Activated T-cell treated with anti-CD3 and anti-CD28 coated beads, Interleukin-2, amount 50 U/mL, for 72 hours (primary cell): ENCODE measurements at regions not wholly inside any gene's neighbourhood (a gene's known extent, or its start where the extent isn't known, plus 50 kb on each side); places are given as distances from the start of the nearest gene placed in this dataset.
"Not testable (repeated sequence)": the region's sequence is repeated elsewhere in the genome, so short reads cannot be mapped to it uniquely, and the experiment has no call there.

Experiments
- ATAC-seq, 2 donors: fragments of 150-1000 bp; cut with Tn5 transposase; replicated peaks in 1 of 2; 2 replicates each; pipeline ENCODE4 v1.10.0; 2021; ENCODE audit warnings: moderate library complexity in 2 of 2, mild to moderate bottlenecking in 1 of 2
- DNase-seq, 2 donors: peaks; one replicate each; pipeline ENCODE4 v3.0.0; 2021 to 2022; ENCODE audit warnings: mixed read lengths in 1 of 2
- H3K27ac Mint-ChIP-seq: one replicate; pipeline ENCODE4 v1.8.0; 2022; ENCODE audit warnings: mild to moderate bottlenecking, moderate library complexity, mixed read lengths
- H3K27me3 Mint-ChIP-seq: one replicate; pipeline ENCODE4 v1.8.0; 2022; ENCODE audit warnings: low read depth, mixed read lengths
- H3K36me3 Mint-ChIP-seq, 2 donors: one replicate each; pipeline ENCODE4 v1.8.0; 2022; ENCODE audit warnings: mixed read lengths in 2 of 2, mild to moderate bottlenecking in 1 of 2; ENCODE audit not compliant: insufficient read depth in 2 of 2
- H3K4me1 Mint-ChIP-seq: one replicate; pipeline ENCODE4 v1.8.0; 2022; ENCODE audit warnings: low read depth, mixed read lengths
- H3K4me3 Mint-ChIP-seq, 2 donors: one replicate each; pipeline ENCODE4 v1.8.0; 2022; ENCODE audit warnings: mild to moderate bottlenecking in 2 of 2, mixed read lengths in 2 of 2, moderate library complexity in 2 of 2
- H3K9me3 Mint-ChIP-seq, 2 donors: one replicate each; pipeline ENCODE4 v1.8.0; 2022; ENCODE audit warnings: mixed read lengths in 2 of 2

GRCh38 chr5:100641833-100642232 is 106.7 kb downstream of the FAM174A start:
- Mint-ChIP-seq H3K4me1 (no peaks in the 10 kb centered on the region), H3K27ac (no peak overlapping the region), H3K36me3 (no peaks in the 10 kb centered on the region), H3K9me3 (peaks cover 0 to 1% of the 10 kb centered on the region in 2 donors), H3K4me3 (no peak overlapping the region), H3K27me3 (no peaks in the 10 kb centered on the region)
- no peak for ATAC-seq
- no peak for DNase-seq

- H3K9me3 Mint-ChIP-seq, result peaks cover 0 to 1% of the 10 kb centered on the region in 2 donors
- no peak for ATAC-seq
- no peak overlapping the region for H3K27ac Mint-ChIP-seq
- H3K27me3 Mint-ChIP-seq, result no peaks in the 10 kb centered on the region
- no peak overlapping the region for H3K4me3 Mint-ChIP-seq
- no peaks in the 10 kb centered on the region for H3K36me3 Mint-ChIP-seq
- H3K4me1 Mint-ChIP-seq, result peaks cover 13% of the 10 kb centered on the region
- no peak for DNase-seq
Measured at GRCh38 chr5:100643473-100643872, 108.3 kb downstream of the FAM174A start.

GRCh38 chr5:100644185-100644584 is 109.0 kb downstream of the FAM174A start:
- H3K9me3 Mint-ChIP-seq, result peaks cover 0 to 1% of the 10 kb centered on the region in 2 donors
- H3K27ac Mint-ChIP-seq, result no peak overlapping the region
- no peaks in the 10 kb centered on the region for H3K36me3 Mint-ChIP-seq
- DNase-seq, result no peak
- peaks cover 13% of the 10 kb centered on the region for H3K4me1 Mint-ChIP-seq
- H3K27me3 Mint-ChIP-seq, result no peaks in the 10 kb centered on the region
- H3K4me3 Mint-ChIP-seq, result no peak overlapping the region
- no peak for ATAC-seq

- H3K4me1 Mint-ChIP-seq, result peaks cover 13% of the 10 kb centered on the region
- no peak overlapping the region for H3K27ac Mint-ChIP-seq
- H3K36me3 Mint-ChIP-seq, result no peaks in the 10 kb centered on the region
- no peaks in the 10 kb centered on the region for H3K27me3 Mint-ChIP-seq
- no peak for DNase-seq
- ATAC-seq, result no peak
- peaks cover 0 to 1% of the 10 kb centered on the region in 2 donors for H3K9me3 Mint-ChIP-seq
- no peak overlapping the region for H3K4me3 Mint-ChIP-seq
Measured at GRCh38 chr5:100644776-100645175, 109.6 kb downstream of the FAM174A start.

- Mint-ChIP-seq H3K9me3 (peaks cover 0 to 1% of the 10 kb centered on the region in 2 donors), H3K36me3 (no peaks in the 10 kb centered on the region), H3K27ac (no peak overlapping the region), H3K4me1 (peaks cover 13% of the 10 kb centered on the region), H3K4me3 (no peak overlapping the region), H3K27me3 (no peaks in the 10 kb centered on the region)
- DNase-seq (no peak), ATAC-seq (no peak)
Measured at GRCh38 chr5:100646011-100646410, 110.8 kb downstream of the FAM174A start.

GRCh38 chr5:100646691-100647090 is 111.5 kb downstream of the FAM174A start:
- no peak for ATAC-seq
- Mint-ChIP-seq H3K9me3 (peaks cover 0 to 1% of the 10 kb centered on the region in 2 donors), H3K4me1 (peaks cover 13% of the 10 kb centered on the region)

GRCh38 chr5:100647461-100648230 is 112.5 kb downstream of the FAM174A start:
- DNase-seq, result peak; percentile 18 to 24
- Mint-ChIP-seq H3K4me1 (peaks cover 13% of the 10 kb centered on the region), H3K27me3 (no peaks in the 10 kb centered on the region), H3K4me3 (peak overlapping the region; percentile 15 to 16), H3K9me3 (no peaks in the 10 kb centered on the region), H3K36me3 (no peaks in the 10 kb centered on the region), H3K27ac (no peak overlapping the region)
- ATAC-seq, result peak; percentile 54 to 58

More at GRCh38 chr5:100646691-100647090, 111.5 kb downstream of the FAM174A start:
- no peak overlapping the region for H3K4me3 Mint-ChIP-seq
- H3K36me3 Mint-ChIP-seq, result no peaks in the 10 kb centered on the region
- no peak overlapping the region for H3K27ac Mint-ChIP-seq
- no peaks in the 10 kb centered on the region for H3K27me3 Mint-ChIP-seq
- no peak for DNase-seq

- Mint-ChIP-seq H3K36me3 (no peaks in the 10 kb centered on the region), H3K4me3 (no peak overlapping the region), H3K27me3 (no peaks in the 10 kb centered on the region), H3K9me3 (no peaks in the 10 kb centered on the region), H3K4me1 (peaks cover 5% of the 10 kb centered on the region), H3K27ac (no peak overlapping the region)
- no peak for DNase-seq
- no peak for ATAC-seq
Measured at GRCh38 chr5:100654895-100655294, 119.7 kb downstream of the FAM174A start.

- not testable (repeated sequence) for H3K9me3 Mint-ChIP-seq, H3K27me3 Mint-ChIP-seq, H3K4me3 Mint-ChIP-seq, H3K27ac Mint-ChIP-seq, H3K36me3 Mint-ChIP-seq, ATAC-seq, H3K4me1 Mint-ChIP-seq, DNase-seq
Measured at GRCh38 chr5:100656771-100657170, 121.6 kb downstream of the FAM174A start.

GRCh38 chr5:100659080-100659795 is 124.1 kb downstream of the FAM174A start:
- Mint-ChIP-seq H3K27me3 (no peaks in the 10 kb centered on the region), H3K36me3 (no peaks in the 10 kb centered on the region), H3K27ac (no peak overlapping the region), H3K4me3 (no peak overlapping the region), H3K4me1 (peaks cover 5% of the 10 kb centered on the region), H3K9me3 (no peaks in the 10 kb centered on the region)
- ATAC-seq (no peak), DNase-seq (no peak)

- no peaks in the 10 kb centered on the region for H3K9me3 Mint-ChIP-seq
- no peak overlapping the region for H3K4me3 Mint-ChIP-seq
- no peaks in the 10 kb centered on the region for H3K27me3 Mint-ChIP-seq
- H3K4me1 Mint-ChIP-seq, result peaks cover 16% of the 10 kb centered on the region
- H3K27ac Mint-ChIP-seq, result no peak overlapping the region
- H3K36me3 Mint-ChIP-seq, result no peaks in the 10 kb centered on the region
- DNase-seq (no peak), ATAC-seq (no peak)
Measured at GRCh38 chr5:100664140-100664539, 129.0 kb downstream of the FAM174A start.

- DNase-seq, result peak in 1 of 2 donors; percentile 18
- H3K4me3 Mint-ChIP-seq, result peak overlapping the region in 1 of 2 donors; percentile 2
- peaks cover 1 to 2% of the 10 kb centered on the region in 2 donors for H3K9me3 Mint-ChIP-seq
- H3K27ac Mint-ChIP-seq, result peak overlapping the region; percentile 83
- H3K4me1 Mint-ChIP-seq, result peaks cover 11% of the 10 kb centered on the region
- H3K27me3 Mint-ChIP-seq, result no peaks in the 10 kb centered on the region
- ATAC-seq, result peak; percentile 65 to 88
- H3K36me3 Mint-ChIP-seq, result no peaks in the 10 kb centered on the region
Measured at GRCh38 chr5:100667161-100667630, 132.0 kb downstream of the FAM174A start.

GRCh38 chr5:100668511-100668910 is 133.3 kb downstream of the FAM174A start:
- no peak overlapping the region for H3K27ac Mint-ChIP-seq
- peaks cover 11% of the 10 kb centered on the region for H3K4me1 Mint-ChIP-seq
- H3K36me3 Mint-ChIP-seq, result no peaks in the 10 kb centered on the region
- ATAC-seq (no peak), DNase-seq (no peak)
- no peak overlapping the region for H3K4me3 Mint-ChIP-seq
- H3K27me3 Mint-ChIP-seq, result no peaks in the 10 kb centered on the region
- H3K9me3 Mint-ChIP-seq, result peaks cover 1 to 2% of the 10 kb centered on the region in 2 donors
